HEK293T (cell line): ENCODE measurements at regions not wholly inside any gene's neighbourhood (a gene's known extent, or its start where the extent isn't known, plus 50 kb on each side); places are given as distances from the start of the nearest gene placed in this dataset.

ENCODE experiments used
- ARNT ChIP-seq: fragments of 450-650 bp; IDR thresholded peaks from 2 replicates; pipeline ENCODE4 v1.6.1; 2017; ENCODE audit warnings: mild to moderate bottlenecking
- BHLHE40 ChIP-seq: fragments of 450-650 bp; IDR thresholded peaks from 2 replicates; pipeline ENCODE4 v1.6.1; 2016; ENCODE audit warnings: mild to moderate bottlenecking, moderate library complexity, borderline replicate concordance
- CTBP1 ChIP-seq: fragments of 450-650 bp; IDR thresholded peaks from 2 replicates; pipeline ENCODE4 v1.6.1; 2016; ENCODE audit warnings: borderline replicate concordance
- ELF4 ChIP-seq: fragments of 450-650 bp; IDR thresholded peaks from 2 replicates; pipeline ENCODE4 v1.6.1; 2017; ENCODE audit warnings: antibody characterized with exemption
- FOXA1 ChIP-seq: fragments of 450-650 bp; IDR thresholded peaks from 2 replicates; pipeline ENCODE4 v1.6.1; 2016; ENCODE audit warnings: mild to moderate bottlenecking
- FOXK2 ChIP-seq: fragments of 450-650 bp; IDR thresholded peaks from 2 replicates; pipeline ENCODE4 v1.6.1; 2016; ENCODE audit warnings: mild to moderate bottlenecking
- L3MBTL2 ChIP-seq: fragments of 450-650 bp; conservative IDR thresholded peaks from 2 replicates; pipeline ENCODE4 v1.6.1; 2016; ENCODE audit warnings: mild to moderate bottlenecking
- NFRKB ChIP-seq: fragments of 450-650 bp; IDR thresholded peaks from 2 replicates; pipeline ENCODE4 v1.6.1; 2016; ENCODE audit warnings: mild to moderate bottlenecking, moderate library complexity
- PKNOX1 ChIP-seq: fragments of 450-650 bp; IDR thresholded peaks from 2 replicates; pipeline ENCODE4 v1.6.1; 2016
- SP1 ChIP-seq: fragments of 450-650 bp; IDR thresholded peaks from 2 replicates; pipeline ENCODE4 v1.6.1; 2017
- SUZ12 ChIP-seq: fragments of 450-650 bp; IDR thresholded peaks from 2 replicates; pipeline ENCODE4 v1.6.1; 2016; ENCODE audit warnings: mild to moderate bottlenecking
- ZNF384 ChIP-seq: fragments of 450-650 bp; IDR thresholded peaks from 2 replicates; pipeline ENCODE4 v1.6.1; 2016

GRCh38 chr7:68518060-68518459, 1080.2 kb upstream of the AUTS2 start:
- TF ChIP-seq CTBP1: no peak
- TF ChIP-seq SUZ12: no peak
- no peak for TF ChIP-seq ZNF384
- TF ChIP-seq L3MBTL2: no peak
- no peak for TF ChIP-seq FOXK2
- no peak for TF ChIP-seq ARNT
- no peak for TF ChIP-seq PKNOX1
- no peak for TF ChIP-seq BHLHE40
- no peak for TF ChIP-seq FOXA1
- TF ChIP-seq NFRKB: no peak
- TF ChIP-seq SP1: no peak
- TF ChIP-seq ELF4: no peak
